ENCODE measurements at regions not wholly inside any gene's neighbourhood (a gene's known extent, or its start where the extent isn't known, plus 50 kb on each side); places are given as distances from the start of the nearest gene placed in this dataset.

GRCh38 chr6:25002326-25003091, 66.7 kb upstream of the RIPOR2 start:
- no peak for TF ChIP-seq CTCF (IDR thresholded peaks at IDR 0.05)
- intact Hi-C loops (cut with DNase I), result no loop called here
- DNase-seq (no peak), ATAC-seq (no peak)
- peaks cover 43% of the 10 kb centered on the region for H3K4me1 ChIP-seq
- no peak overlapping the region for H3K27ac ChIP-seq
- H3K27me3 ChIP-seq (ENCODE audit: low read depth), result no peaks in the 10 kb centered on the region
- H3K36me3 ChIP-seq, result no peaks in the 10 kb centered on the region
- no peaks in the 10 kb centered on the region for H3K9me3 ChIP-seq
- H3K4me3 ChIP-seq, result no peak overlapping the region

GRCh38 chr6:25004357-25004756, 68.6 kb upstream of the RIPOR2 start:
- DNase-seq, result no peak
- H3K4me1 ChIP-seq, result peaks cover 48% of the 10 kb centered on the region
- H3K36me3 ChIP-seq, result no peaks in the 10 kb centered on the region
- H3K9me3 ChIP-seq, result no peaks in the 10 kb centered on the region
- no peak for TF ChIP-seq CTCF (IDR thresholded peaks at IDR 0.05)
- ATAC-seq, result peak; percentile 15 to 46
- peak overlapping the region; percentile 91 for H3K27ac ChIP-seq
- no peaks in the 10 kb centered on the region for H3K27me3 ChIP-seq (ENCODE audit: low read depth)
- no peak overlapping the region for H3K4me3 ChIP-seq
- intact Hi-C loops (cut with DNase I), result no loop called here

- H3K4me3 ChIP-seq, result no peak overlapping the region
- DNase-seq (no peak), ATAC-seq (peak; percentile 70 to 71)
- H3K36me3 ChIP-seq, result no peaks in the 10 kb centered on the region
- no peaks in the 10 kb centered on the region for H3K27me3 ChIP-seq (ENCODE audit: low read depth)
- TF ChIP-seq CTCF (IDR thresholded peaks at IDR 0.05), result no peak
- intact Hi-C loops (cut with DNase I), result no loop called here
- H3K9me3 ChIP-seq, result no peaks in the 10 kb centered on the region
- peaks cover 48% of the 10 kb centered on the region for H3K4me1 ChIP-seq
- H3K27ac ChIP-seq, result peak overlapping the region; percentile 91
Measured at GRCh38 chr6:25005010-25005409, 69.2 kb upstream of the RIPOR2 start.

- no peaks in the 10 kb centered on the region for H3K27me3 ChIP-seq (ENCODE audit: low read depth)
- H3K27ac ChIP-seq, result peak overlapping the region; percentile 91
- TF ChIP-seq CTCF (IDR thresholded peaks at IDR 0.05), result no peak
- no peaks in the 10 kb centered on the region for H3K36me3 ChIP-seq
- no peak overlapping the region for H3K4me3 ChIP-seq
- ATAC-seq (no peak), DNase-seq (no peak)
- H3K9me3 ChIP-seq, result no peaks in the 10 kb centered on the region
- intact Hi-C loops (cut with DNase I), result no loop called here
- H3K4me1 ChIP-seq, result peaks cover 48% of the 10 kb centered on the region
Measured at GRCh38 chr6:25006075-25006474, 70.3 kb upstream of the RIPOR2 start.

- H3K4me3 ChIP-seq, result no peak overlapping the region
- DNase-seq (peak; percentile 87), ATAC-seq (peak; percentile 95 to 97)
- H3K36me3 ChIP-seq, result no peaks in the 10 kb centered on the region
- H3K27me3 ChIP-seq (ENCODE audit: low read depth), result no peaks in the 10 kb centered on the region
- H3K9me3 ChIP-seq, result no peaks in the 10 kb centered on the region
- no peak for TF ChIP-seq CTCF (IDR thresholded peaks at IDR 0.05)
- peaks cover 48% of the 10 kb centered on the region for H3K4me1 ChIP-seq
- intact Hi-C loops (cut with DNase I), result no loop called here
- peak overlapping the region; percentile 91 for H3K27ac ChIP-seq
Measured at GRCh38 chr6:25006565-25007001, 70.8 kb upstream of the RIPOR2 start.
